SIG-M5 treated with dmso at 0.1 percent for 504 hours (cell line): ENCODE measurements at regions not wholly inside any gene's neighbourhood (a gene's known extent, or its start where the extent isn't known, plus 50 kb on each side); places are given as distances from the start of the nearest gene placed in this dataset.
"Not testable (repeated sequence)": the region's sequence is repeated elsewhere in the genome, so short reads cannot be mapped to it uniquely, and the experiment has no call there.

Experiments used
- DNase-seq: peaks from one replicate; lab custom pipeline; 2025; ENCODE audit not compliant: unreplicated experiment; lab: John Stamatoyannopoulos, UW

DNA sequence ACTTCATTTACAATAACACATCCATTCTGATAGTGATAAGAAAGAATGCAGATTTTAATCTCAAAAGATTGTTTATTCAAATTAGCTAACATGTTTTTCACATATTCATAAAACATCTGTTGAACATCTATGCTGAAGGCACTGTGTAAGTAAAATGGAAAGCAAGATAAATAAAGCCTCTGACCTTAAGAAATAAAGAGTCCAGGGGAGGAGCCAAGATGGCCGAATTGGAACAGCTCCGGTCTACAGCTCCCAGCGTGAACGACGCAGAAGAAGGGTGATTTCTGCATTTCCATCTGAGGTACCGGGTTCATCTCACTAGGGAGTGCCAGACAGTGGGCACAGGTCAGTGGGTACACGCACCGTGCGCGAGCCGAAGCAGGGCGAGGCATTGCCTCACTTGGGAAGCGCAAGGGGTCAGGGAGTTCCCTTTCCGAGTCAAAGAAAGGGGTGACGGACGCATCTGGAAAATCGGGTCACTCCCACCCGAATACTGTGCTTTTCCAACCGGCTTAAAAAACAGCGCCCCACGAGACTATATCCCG lies 336.5 kb downstream of the CETN3 start:
- not testable (repeated sequence) for DNase-seq

DNA sequence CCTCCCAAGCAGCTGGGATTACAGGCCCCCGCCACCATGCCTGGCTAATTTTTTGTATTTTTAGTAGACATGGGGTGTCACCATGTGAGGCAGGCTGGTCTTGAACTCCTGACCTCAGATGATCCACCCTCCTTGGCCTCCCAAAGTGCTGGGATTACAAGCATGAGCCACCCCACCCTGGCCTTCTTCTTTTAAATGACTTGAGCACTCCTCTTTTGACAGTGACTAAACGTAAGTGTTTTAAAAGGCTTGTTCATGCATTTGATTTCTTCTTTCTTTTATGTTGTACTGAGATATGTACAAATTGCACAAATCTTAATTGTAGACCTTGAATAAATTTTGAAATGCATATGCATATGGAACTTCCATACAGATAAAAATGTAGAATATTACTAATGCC lies 337.9 kb downstream of the CETN3 start:
- no peak for DNase-seq

GRCh38 chr5:90071066-90071465 lies 338.5 kb downstream of the CETN3 start:
- no peak for DNase-seq

- no peak for DNase-seq
Measured at GRCh38 chr5:90066920-90067319, 342.6 kb downstream of the CETN3 start.

- no peak for DNase-seq
Measured at GRCh38 chr5:90056911-90057705, 352.4 kb downstream of the CETN3 start.

- no peak for DNase-seq
Measured at GRCh38 chr5:90055831-90056328, 353.7 kb downstream of the CETN3 start.

DNA sequence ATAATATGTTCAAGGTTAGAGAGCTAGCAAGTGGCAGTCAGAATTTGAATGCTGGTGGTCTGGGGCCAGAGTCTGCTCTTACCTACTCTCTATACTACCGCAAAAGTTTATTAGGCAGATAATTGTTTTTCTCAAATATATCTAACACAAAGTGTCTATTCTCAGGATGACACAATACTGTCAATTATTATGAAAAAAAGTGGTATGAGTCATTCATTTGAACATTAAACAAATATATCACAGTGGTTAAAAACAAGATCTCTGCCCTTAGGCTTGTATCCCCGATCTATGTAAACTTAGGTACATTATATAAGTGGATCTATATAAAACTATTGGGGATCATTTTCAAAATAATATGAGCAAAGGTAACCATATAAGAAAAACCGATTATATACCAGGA lies 354.9 kb downstream of the CETN3 start:
- no peak for DNase-seq

- DNase-seq, result no peak
Measured at GRCh38 chr5:90051756-90052155, 357.8 kb downstream of the CETN3 start.

DNA sequence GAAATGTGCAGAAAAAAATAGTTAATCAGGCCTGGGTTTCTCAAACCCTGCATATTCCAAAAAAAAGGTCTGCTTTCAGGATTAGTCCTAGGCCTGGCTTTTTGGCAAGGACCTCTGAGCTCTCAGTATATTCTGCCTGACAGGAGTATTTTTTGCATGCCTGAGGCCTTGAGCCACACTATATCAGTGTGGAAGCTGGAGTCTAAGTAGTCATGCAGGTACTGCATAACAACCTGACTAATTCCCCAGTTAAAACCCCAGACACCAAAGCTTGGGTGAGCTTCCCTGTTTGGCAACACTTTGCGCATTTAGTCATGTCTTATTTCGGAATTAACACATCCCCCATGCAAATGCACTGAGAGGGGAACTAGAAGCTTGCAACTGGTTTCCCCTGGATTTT lies 359.5 kb downstream of the CETN3 start:
- DNase-seq, result no peak

DNA sequence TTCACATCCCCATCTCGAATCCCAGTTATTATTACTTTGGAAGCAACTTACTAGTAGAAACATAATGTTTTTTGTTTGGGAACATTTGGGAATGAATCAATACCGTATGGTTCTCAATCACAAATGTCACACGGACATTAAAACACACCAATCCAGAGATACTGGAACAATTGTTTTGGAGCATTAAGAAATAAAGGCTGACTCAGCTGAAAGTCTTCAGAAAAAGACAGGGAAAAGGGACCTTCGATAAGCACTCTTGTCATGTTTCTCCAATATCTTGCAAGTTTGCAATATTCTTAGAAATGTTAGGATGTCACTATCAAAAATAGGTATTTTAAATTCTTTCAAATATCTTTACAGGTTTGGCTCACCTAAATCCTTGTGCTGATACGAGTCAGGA lies 362.4 kb downstream of the CETN3 start:
- no peak for DNase-seq

DNA sequence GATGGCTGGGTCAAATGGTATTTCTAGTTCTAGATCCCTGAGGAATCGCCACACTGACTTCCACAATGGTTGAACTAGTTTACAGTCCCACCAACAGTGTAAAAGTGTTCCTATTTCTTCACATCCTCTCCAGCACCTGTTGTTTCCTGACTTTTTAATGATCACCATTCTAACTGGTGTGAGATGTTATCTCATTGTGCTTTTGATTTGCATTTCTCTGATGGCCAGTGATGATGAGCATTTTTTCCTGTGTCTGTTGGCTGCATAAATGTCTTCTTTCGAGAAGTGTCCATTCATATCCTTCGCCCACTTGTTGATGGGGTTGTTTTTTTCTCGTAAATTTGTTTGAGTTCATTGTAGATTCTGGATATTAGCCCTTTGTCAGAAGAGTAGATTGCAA lies 369.5 kb downstream of the CETN3 start:
- not testable (repeated sequence) for DNase-seq

DNA sequence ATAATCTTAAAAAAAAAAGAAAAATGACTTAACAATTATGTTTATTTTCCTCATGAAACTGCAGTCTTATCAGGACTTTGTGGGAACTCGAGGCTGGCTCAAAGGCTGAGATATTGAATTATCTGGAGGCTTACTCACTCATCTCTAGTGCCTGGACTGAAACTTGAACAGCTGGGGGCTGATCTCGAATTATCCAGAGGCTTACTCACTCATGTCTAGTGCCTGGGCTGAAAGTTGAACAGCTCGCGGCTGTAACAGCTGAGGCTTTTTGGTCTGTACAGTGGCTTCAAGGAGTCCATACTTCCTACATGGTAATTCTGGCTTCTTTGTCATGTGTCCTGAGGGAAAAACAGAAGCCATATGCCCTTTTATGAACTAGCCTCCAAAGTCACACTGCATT lies 371.9 kb downstream of the CETN3 start:
- DNase-seq, result no peak

GRCh38 chr5:90022711-90023053 lies 386.9 kb downstream of the CETN3 start:
- no peak for DNase-seq

GRCh38 chr5:90022002-90022710 lies 387.4 kb downstream of the CETN3 start:
- DNase-seq, result no peak

DNA sequence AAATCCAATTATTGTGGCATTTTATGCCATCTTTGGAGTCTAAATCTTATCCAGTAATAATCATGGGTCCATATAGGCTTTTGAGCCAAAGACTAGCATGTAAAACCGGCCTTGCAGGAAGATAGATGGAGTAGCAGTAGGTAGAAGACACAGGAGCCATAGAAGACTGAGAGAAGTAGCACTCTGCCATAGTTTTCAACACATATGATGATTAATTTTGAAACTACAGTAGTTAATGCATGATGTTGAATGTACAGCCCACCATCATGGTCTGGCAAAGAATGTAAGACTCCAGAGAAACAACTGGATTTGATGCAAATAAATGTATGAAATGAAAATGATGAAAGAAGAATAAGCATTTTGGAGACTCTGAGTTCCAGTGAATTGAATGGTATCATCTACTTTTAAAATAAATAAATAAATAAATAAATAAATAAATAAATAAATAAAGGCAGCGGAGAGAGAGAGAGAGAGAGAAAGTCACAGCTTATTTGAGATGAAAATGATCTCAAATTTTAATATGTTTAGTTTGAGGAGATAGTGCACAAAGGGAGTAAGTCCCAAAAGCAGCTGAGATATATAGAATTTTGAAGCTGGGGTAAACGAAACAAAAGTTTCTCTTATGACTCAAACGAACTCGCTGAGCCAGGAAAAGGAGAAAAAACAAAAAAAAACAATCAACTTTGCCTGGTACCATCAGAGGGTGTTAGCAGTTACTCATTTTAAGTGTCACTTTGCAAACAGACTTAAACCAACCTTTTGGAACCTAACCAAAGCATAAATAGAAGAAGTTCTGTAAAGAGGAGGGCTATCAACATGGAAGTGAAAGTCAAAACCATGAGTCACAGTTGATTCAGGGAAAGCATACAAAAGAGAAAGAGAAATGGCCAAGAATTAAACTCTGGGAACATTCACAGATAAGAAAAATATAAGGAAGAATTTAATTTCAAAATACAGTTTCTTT lies 388.7 kb downstream of the CETN3 start:
- DNase-seq, result peak; percentile 72

GRCh38 chr5:90017239-90017638 lies 392.3 kb downstream of the CETN3 start:
- no peak for DNase-seq

GRCh38 chr5:90015584-90016018 lies 394.0 kb downstream of the CETN3 start:
- no peak for DNase-seq

DNA sequence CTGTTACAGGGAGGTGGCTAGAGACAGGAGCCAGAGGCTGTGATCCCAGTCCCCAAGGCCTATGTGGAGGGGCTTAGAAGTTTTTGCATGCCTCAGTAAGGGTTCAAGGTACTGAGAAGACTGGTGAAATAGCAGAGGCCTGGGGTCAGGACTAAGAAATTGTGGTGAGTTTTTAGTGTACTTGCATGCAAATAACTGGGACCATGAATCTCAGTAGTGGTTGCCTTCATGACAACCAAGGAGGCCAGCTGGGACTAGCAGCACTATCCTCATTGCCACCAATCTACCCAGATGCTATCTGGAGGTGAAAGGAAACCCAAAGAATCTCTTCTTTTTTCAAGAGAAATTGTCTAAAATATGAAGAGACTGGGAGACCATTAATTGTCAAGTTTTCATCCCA lies 395.1 kb downstream of the CETN3 start:
- no peak for DNase-seq

- no peak for DNase-seq
Measured at GRCh38 chr5:90000351-90000750, 409.2 kb downstream of the CETN3 start.

GRCh38 chr5:89998519-89999305 lies 410.8 kb downstream of the CETN3 start:
- DNase-seq, result no peak
